ENCODE measurements at regions not wholly inside any gene's neighbourhood (a gene's known extent, or its start where the extent isn't known, plus 50 kb on each side); places are given as distances from the start of the nearest gene placed in this dataset.
"Not testable (repeated sequence)": the region's sequence is repeated elsewhere in the genome, so short reads cannot be mapped to it uniquely, and the experiment has no call there.

GRCh38 chr15:22519213-22519612, 60.5 kb downstream of the GOLGA6L22 start:
- DNase-seq (ENCODE audit: low spot score); H3K9me3 Mint-ChIP-seq; H3K27ac Mint-ChIP-seq; H3K36me3 Mint-ChIP-seq (ENCODE audit: low read depth); H3K4me1 Mint-ChIP-seq (ENCODE audit: low read depth); H3K27me3 Mint-ChIP-seq (ENCODE audit: low read depth); H3K4me3 Mint-ChIP-seq: not testable (repeated sequence)

- H3K4me3 Mint-ChIP-seq; DNase-seq (ENCODE audit: low spot score); H3K9me3 Mint-ChIP-seq; H3K27ac Mint-ChIP-seq; H3K36me3 Mint-ChIP-seq (ENCODE audit: low read depth); H3K27me3 Mint-ChIP-seq (ENCODE audit: low read depth); H3K4me1 Mint-ChIP-seq (ENCODE audit: low read depth): not testable (repeated sequence)
Measured at GRCh38 chr15:22526537-22526936, 67.8 kb downstream of the GOLGA6L22 start.

DNA sequence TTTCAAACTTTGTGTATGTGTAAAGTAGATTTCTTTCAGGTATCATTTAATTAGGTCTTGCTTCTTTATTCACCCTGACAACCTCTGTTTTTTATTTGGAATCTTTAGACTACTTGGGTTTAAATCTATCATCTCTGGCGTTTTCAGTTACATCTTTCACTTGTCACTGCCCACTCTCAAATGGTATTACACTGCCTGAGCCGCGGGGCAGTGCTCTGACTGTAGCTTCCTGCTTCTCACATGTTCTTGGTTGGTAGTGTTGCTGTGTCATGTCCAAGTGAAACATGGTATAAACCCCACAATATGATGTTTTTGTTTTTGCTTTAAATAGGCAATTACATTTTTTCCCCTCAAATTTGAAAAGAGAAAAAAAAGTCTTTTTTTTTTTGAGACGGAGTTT, 68.3 kb downstream of the GOLGA6L22 start:
- not testable (repeated sequence) for H3K27me3 Mint-ChIP-seq (ENCODE audit: low read depth); H3K27ac Mint-ChIP-seq; H3K36me3 Mint-ChIP-seq (ENCODE audit: low read depth); H3K4me3 Mint-ChIP-seq; DNase-seq (ENCODE audit: low spot score); H3K9me3 Mint-ChIP-seq; H3K4me1 Mint-ChIP-seq (ENCODE audit: low read depth)

DNA sequence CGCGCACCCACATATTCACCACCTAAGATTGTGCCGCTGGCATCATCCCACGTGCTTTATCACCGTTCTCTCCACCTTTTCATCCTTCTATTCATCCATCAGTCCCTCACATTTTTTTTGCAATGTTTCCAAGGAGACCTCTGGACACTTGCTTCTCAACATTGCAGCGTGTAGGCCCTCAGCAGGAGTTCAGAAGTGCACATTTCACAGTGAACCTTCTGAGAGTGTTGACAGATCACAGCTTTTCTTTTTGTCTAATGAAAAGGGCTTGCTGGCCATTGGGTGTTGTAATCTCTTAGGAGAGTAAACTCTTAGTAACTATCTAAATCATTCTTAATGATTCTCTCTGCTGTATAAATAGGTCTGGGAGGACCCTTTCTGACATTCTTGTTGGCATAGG, 70.5 kb downstream of the GOLGA6L22 start:
- not testable (repeated sequence) for DNase-seq (ENCODE audit: low spot score); H3K4me3 Mint-ChIP-seq; H3K36me3 Mint-ChIP-seq (ENCODE audit: low read depth); H3K4me1 Mint-ChIP-seq (ENCODE audit: low read depth); H3K27me3 Mint-ChIP-seq (ENCODE audit: low read depth); H3K27ac Mint-ChIP-seq; H3K9me3 Mint-ChIP-seq

- H3K9me3 Mint-ChIP-seq; H3K27me3 Mint-ChIP-seq (ENCODE audit: low read depth); H3K4me3 Mint-ChIP-seq; H3K27ac Mint-ChIP-seq; DNase-seq (ENCODE audit: low spot score); H3K36me3 Mint-ChIP-seq (ENCODE audit: low read depth); H3K4me1 Mint-ChIP-seq (ENCODE audit: low read depth): not testable (repeated sequence)
Measured at GRCh38 chr15:22559701-22560100, 101.0 kb downstream of the GOLGA6L22 start.

- not testable (repeated sequence) for H3K36me3 Mint-ChIP-seq (ENCODE audit: low read depth); H3K4me3 Mint-ChIP-seq; DNase-seq (ENCODE audit: low spot score); H3K27ac Mint-ChIP-seq; H3K27me3 Mint-ChIP-seq (ENCODE audit: low read depth); H3K9me3 Mint-ChIP-seq; H3K4me1 Mint-ChIP-seq (ENCODE audit: low read depth)
Measured at GRCh38 chr15:22561716-22562115, 103.0 kb downstream of the GOLGA6L22 start.

DNA sequence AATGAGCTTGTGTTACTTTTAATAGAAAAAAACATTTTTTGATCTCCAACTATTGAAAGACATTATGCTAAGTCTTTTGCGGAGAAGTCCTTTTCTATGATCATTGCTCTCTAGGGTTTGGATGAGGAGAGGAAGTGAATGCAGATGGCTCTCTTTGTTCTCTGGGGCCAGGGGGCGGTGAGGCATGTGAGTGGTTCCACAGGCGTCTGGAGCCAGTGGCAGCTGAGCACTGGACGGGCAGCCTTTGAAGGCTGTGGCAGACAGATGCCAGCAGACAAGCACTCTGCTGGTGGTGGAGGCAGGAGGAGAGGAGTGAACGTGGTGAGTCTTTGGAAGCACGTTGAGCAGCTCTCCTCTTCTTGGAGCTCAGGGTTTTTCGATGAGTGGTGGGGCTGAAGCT, 107.8 kb downstream of the GOLGA6L22 start:
- not testable (repeated sequence) for H3K36me3 Mint-ChIP-seq (ENCODE audit: low read depth); H3K9me3 Mint-ChIP-seq; H3K4me3 Mint-ChIP-seq; DNase-seq (ENCODE audit: low spot score); H3K27ac Mint-ChIP-seq; H3K4me1 Mint-ChIP-seq (ENCODE audit: low read depth); H3K27me3 Mint-ChIP-seq (ENCODE audit: low read depth)

DNA sequence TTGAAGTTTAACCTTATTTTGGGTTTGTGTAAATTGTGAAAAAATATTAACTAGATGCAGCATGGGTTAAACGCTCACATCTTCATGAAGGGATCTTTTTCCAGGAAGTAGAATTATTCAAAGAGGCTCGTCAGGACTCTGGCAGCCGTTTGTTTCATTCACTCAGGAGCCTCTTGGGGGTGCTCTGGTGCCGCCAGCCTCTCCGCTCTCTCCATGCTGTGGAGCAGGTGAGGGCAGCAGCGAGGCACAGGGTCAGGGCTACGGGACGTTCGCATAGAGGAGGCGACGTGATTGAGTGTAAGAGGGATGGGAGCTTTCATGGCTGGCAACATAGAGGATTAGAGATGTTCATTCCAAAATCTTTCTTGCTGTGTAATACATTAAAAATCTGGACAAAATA, 110.8 kb downstream of the GOLGA6L22 start:
- DNase-seq (ENCODE audit: low spot score); H3K36me3 Mint-ChIP-seq (ENCODE audit: low read depth); H3K27me3 Mint-ChIP-seq (ENCODE audit: low read depth); H3K27ac Mint-ChIP-seq; H3K4me1 Mint-ChIP-seq (ENCODE audit: low read depth); H3K4me3 Mint-ChIP-seq; H3K9me3 Mint-ChIP-seq: not testable (repeated sequence)

GRCh38 chr15:22572152-22572735, 113.5 kb downstream of the GOLGA6L22 start:
- not testable (repeated sequence) for H3K9me3 Mint-ChIP-seq; H3K36me3 Mint-ChIP-seq (ENCODE audit: low read depth); H3K27me3 Mint-ChIP-seq (ENCODE audit: low read depth); H3K4me1 Mint-ChIP-seq (ENCODE audit: low read depth); H3K4me3 Mint-ChIP-seq; DNase-seq (ENCODE audit: low spot score); H3K27ac Mint-ChIP-seq

- not testable (repeated sequence) for H3K36me3 Mint-ChIP-seq (ENCODE audit: low read depth); H3K9me3 Mint-ChIP-seq; H3K4me3 Mint-ChIP-seq; DNase-seq (ENCODE audit: low spot score); H3K27ac Mint-ChIP-seq; H3K27me3 Mint-ChIP-seq (ENCODE audit: low read depth); H3K4me1 Mint-ChIP-seq (ENCODE audit: low read depth)
Measured at GRCh38 chr15:22572792-22573191, 114.1 kb downstream of the GOLGA6L22 start.

DNA sequence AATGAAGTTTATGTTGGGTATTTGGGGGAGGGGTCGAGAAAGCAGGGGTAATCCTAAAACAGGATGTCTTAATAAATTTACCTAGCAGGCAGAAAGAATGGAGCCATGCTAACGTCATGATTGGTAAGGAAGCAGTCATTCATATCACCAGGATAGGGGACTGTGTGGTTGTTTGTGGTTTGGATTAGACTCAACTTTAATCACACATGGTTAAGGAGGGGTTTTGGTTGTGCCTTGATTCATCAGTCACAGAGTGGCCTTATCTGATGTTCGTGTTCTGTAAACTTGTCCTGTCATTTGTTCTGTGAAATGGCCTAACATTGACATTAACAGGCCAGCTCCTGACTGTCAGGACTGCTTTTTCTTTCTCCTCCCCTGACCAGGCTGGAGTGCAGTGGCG, 119.1 kb downstream of the GOLGA6L22 start:
- not testable (repeated sequence) for H3K4me1 Mint-ChIP-seq (ENCODE audit: low read depth); H3K36me3 Mint-ChIP-seq (ENCODE audit: low read depth); DNase-seq (ENCODE audit: low spot score); H3K9me3 Mint-ChIP-seq; H3K4me3 Mint-ChIP-seq; H3K27me3 Mint-ChIP-seq (ENCODE audit: low read depth); H3K27ac Mint-ChIP-seq

DNA sequence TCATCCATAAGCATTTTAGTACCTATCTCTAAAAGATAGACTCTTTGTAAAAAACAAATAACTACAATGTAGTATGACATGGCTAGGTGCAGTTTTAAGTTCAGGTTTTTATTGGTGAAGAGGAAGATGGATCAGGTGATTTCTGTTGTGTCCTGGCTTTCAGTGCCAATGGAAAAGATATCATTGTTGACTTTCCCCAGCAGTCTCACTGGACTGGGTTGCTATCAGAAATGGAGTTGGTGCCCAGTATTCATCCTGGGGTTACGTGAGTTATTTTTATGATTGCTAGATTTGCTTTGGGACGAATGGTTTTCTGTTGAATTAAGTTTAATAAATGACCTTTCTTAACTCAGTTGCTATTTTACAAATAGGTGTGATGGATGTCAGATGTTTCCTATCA, 120.5 kb downstream of the GOLGA6L22 start:
- H3K4me1 Mint-ChIP-seq (ENCODE audit: low read depth); H3K4me3 Mint-ChIP-seq; H3K9me3 Mint-ChIP-seq; H3K27me3 Mint-ChIP-seq (ENCODE audit: low read depth); H3K36me3 Mint-ChIP-seq (ENCODE audit: low read depth); DNase-seq (ENCODE audit: low spot score); H3K27ac Mint-ChIP-seq: not testable (repeated sequence)

DNA sequence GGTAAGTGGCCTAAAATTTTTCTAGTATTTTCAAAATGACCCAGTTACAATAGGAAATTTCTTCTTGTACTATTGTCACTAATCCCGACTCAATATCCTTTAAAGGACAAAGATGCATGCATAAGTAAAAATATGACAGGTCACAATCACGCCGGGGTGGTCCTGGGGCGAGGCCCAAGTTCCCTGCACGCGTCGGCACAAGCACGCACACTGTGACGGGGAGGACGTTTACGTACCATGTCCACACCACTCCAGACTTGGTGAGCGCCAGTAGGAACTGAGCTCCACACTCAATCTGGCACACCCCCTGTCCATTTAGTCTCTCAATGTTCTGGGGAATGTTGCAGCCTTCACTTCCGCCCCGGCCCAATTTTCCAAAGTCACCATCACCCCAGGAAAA, 128.7 kb downstream of the GOLGA6L22 start:
- H3K4me1 Mint-ChIP-seq (ENCODE audit: low read depth); H3K27ac Mint-ChIP-seq; H3K9me3 Mint-ChIP-seq; DNase-seq (ENCODE audit: low spot score); H3K27me3 Mint-ChIP-seq (ENCODE audit: low read depth); H3K36me3 Mint-ChIP-seq (ENCODE audit: low read depth); H3K4me3 Mint-ChIP-seq: not testable (repeated sequence)

DNA sequence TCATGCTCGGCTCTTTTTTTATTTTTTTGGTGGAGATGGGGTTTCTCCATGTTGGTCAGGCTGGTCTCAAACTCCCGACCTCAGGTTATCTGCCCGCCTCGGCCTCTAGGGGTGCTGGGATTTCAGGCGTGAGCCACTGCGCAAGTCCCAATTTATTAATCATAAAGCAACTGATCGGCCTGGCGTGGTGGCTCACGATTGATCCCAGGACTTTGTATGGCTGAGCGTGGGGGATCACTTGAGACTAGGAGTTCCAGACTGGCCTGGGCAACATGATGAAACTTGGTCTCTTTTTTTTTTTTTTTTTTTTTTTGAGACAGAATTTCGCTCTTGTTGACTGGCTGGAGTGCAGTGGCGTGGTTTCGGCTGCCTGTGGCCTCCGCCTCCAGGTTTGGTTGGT, 139.8 kb downstream of the GOLGA6L22 start:
- H3K27me3 Mint-ChIP-seq (ENCODE audit: low read depth); H3K27ac Mint-ChIP-seq; H3K36me3 Mint-ChIP-seq (ENCODE audit: low read depth); DNase-seq (ENCODE audit: low spot score); H3K9me3 Mint-ChIP-seq; H3K4me3 Mint-ChIP-seq; H3K4me1 Mint-ChIP-seq (ENCODE audit: low read depth): not testable (repeated sequence)

- H3K4me1 Mint-ChIP-seq (ENCODE audit: low read depth); H3K36me3 Mint-ChIP-seq (ENCODE audit: low read depth); H3K9me3 Mint-ChIP-seq; H3K4me3 Mint-ChIP-seq; H3K27me3 Mint-ChIP-seq (ENCODE audit: low read depth); H3K27ac Mint-ChIP-seq; DNase-seq (ENCODE audit: low spot score): not testable (repeated sequence)
Measured at GRCh38 chr15:22599526-22600320, 141.0 kb downstream of the GOLGA6L22 start.
